Hypothalamus (tissue), 51 donors: ENCODE measurements at regions not wholly inside any gene's neighbourhood (a gene's known extent, or its start where the extent isn't known, plus 50 kb on each side); places are given as distances from the start of the nearest gene placed in this dataset.
A peak's percentile ranks its signal among the peaks of the same experiment; 100 is the strongest.

Experiments
- DNase-seq, 51 donors: peaks; one replicate each; lab custom pipeline; 2025; lab: John Stamatoyannopoulos, UW

DNA sequence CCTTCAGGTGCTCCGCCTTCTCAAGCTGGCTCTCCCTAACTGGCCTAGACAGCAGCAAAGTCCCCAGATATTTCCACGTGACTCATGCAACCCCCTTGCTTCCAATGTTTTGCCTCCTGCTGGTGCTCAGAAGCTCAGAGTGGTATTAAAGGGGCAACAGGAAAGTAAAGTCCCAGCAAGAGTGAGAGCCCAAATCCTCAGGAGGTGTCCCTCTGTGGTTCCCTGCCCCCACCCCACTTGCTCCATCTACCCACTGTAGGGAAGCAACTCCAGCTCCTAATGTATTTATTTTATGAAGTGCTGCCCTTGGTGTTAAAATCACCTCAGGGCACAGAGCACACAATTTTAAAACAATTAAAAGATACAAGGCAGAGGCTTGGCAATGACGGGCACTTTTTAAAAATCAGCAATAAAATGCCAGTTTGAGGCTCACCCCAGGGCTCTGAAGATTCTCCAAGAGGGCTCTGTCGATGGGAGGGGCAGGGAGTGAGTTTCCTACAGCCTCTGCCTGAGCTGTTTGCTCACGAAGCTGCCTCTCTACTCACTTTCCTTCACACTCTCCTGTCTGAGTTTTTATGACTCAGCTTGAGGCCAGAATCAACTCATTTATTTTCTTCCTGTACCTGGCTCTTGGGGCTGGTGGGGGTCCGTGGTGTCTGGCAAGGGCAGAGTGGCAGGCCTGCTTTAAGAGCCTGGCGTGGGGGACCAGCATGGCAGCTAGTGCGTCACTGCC is 81.9 kb upstream of the MAX start:
- no peak for DNase-seq

DNA sequence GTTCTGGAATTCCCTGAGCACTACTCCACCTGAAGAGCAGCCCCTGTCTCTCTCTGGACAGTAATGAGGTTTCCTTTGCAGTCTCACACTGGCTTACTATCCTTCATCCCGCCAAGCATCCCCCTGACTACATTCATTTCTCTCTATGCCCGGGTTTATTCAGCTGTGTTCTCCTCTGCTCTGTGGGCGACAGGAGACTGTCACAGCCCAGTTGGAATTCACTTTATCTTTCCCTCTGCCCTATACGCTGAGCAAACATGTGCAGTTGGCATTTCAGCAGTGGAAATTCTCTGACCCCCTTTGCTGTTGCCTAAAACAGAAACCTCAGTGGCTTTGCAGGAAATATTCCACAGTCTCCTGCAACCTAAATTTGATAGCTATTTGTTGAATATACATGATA is 83.5 kb upstream of the MAX start:
- no peak for DNase-seq

DNA sequence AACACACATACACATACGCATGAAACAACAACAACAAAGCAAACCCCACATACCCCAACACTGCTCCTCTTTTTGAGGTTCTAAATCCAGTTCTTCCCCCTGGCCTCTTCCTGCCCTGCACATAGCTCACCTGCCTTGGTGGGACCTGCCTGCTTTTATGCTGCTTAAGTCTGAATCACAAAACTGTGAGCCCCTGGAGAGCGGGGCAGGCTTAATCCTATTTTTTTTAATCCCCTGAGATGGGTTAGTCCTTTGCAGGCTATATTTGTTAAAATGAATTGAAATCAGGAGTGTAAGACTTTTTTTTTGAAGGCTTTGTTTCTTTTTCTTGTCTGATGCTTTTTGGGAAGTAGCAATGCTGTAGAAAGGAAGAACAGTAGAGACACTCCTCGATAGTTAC is 84.6 kb upstream of the MAX start:
- no peak for DNase-seq

DNA sequence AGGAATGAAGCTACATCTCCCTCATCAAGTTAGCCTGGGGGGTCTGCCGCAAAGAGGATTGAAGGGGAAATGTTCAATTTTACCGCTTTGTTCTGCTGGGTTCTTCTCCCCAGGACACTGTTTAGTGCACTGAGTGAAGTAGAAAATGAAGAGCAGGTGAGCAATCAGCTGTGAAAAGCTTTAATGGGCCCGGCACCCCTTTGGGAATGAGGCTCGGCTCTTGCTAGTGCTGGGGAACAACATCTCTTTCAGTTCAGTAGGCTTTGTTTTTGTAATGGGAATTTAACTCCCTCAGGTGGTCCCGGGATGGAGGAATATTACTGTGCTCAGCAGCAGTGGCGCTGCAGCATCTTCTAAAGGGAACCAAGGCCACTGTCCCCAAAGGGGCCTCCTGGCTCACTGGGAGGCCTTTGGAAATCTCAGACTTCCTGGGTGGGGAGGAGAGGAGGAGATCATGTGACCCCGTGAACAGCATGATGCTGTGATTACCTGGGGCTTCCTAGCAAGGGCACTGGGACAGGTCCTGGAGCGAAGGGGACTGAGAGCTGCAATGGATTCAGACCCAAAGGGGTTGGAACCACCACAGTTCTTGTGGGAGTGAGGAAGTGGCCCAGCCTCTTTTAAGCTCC is 85.2 kb upstream of the MAX start:
- DNase-seq = no peak

DNA sequence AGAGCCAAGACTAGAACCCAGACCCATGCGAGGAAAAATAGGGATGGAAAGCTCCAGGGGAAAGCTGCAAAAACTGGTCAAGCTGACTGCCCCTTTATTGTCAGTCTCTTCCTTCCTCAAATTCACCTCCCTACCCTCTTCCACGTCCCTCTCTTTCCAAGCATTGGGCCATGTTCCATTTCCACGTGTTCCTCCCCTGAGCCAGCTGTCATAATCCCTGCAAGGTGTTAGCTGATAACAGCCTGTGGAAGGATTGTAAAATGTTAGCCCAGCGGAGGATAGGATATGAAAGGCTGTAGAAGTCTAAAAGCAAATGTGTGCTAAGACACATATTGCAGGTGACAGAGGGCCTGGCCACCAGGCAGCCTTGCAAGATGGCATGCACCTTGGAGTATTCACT is 88.0 kb upstream of the MAX start:
- no peak for DNase-seq

DNA sequence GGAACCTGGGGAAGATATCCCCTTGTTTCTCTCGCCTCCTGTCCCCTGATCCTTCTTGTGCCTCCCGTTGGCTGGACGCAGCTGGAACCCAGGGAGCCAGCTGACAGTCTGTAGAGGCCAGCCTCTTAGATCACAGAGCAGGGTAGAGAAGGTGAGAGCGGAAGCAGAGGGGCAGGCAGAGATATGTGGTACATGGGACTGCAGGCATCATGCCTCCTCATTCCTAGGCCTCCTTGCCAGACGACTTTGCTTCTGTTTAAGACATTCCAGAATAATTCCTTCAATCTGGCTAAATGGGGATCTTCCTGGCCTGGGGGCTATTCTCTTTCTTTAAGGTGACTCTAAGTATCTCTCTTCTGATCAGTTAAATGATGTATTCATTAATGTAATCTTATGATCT is 89.4 kb upstream of the MAX start:
- no peak for DNase-seq

DNA sequence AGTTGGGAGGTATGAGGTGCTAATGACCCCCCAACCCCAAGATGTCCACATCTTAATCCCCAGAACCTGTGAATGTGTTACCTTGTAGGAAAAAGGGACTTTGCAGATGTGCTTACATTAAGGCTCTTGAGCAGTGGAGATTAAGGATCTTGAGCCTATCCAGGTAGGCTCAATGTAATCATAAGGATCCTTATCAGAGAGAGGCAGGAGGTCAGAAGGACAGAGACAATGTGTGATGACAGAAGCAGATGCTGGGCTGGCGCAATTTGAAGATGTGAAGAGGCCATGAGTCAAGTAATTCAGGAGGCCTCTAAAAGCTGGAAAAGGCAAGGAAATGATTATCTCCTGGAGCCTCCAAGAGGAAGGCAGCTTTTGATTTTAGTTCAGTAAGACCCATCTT is 90.4 kb upstream of the MAX start:
- no peak for DNase-seq

DNA sequence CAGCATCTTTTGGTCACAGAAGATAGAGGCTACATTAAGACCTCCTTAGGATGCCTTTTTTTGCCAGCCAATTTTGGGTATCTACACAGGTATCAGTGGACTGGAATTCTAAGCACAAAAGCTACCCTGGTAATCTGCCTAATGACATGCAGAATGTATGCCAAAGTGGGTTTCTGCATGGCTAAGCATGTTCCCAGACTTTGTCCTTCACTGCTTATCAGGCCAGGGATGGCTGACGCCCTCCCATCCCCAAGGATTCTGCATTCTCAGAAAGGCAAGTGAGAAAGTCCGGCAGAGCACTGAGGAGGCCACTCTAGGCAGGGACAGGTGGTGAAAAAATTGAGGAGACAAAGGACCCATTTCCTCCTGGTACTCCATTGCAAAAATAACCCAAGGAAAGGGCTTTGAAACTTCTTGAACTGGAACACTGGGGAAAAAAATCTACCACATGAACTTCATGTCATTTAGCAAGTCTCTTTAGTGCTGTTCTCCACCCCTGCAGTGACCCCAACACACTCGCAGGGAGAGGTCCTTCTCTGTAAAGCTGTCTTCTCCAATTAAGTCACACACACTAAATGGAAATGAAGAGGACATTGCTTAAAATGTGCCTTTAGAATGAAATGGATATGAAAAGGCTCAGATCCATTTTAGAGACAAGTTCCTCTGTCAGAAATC is 91.7 kb upstream of the MAX start:
- DNase-seq = no peak

DNA sequence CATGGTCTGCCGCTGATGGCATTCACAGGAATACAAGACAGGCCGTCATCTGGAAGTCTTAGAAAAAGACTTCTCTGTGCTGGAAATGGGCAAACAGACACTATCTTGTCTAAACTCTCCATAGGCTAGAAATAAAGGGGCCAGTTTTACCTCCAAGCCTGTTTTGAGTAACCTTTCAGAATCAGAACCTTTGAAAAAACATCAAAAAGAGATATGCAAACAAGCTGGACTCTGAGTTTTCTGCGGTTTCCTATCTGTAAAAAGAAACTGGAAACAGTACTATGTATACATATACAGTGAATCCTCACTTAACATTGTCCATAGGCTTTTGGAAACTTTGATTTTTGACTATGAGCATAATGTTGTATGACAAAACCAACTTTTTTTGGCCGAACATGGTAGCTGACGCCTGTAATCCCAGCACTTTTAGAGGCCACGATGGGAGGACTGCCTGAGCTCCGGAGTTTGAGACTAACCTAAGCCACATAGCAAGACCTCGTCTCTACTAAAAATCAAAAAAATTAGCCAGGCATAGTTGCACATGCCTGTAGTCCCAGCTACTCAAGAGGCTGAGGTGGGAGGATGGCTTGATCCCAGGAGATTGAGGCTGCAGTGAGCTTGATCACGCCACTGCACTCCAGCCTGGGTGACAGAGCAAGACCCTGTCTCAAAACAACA is 92.9 kb upstream of the MAX start:
- no peak for DNase-seq

DNA sequence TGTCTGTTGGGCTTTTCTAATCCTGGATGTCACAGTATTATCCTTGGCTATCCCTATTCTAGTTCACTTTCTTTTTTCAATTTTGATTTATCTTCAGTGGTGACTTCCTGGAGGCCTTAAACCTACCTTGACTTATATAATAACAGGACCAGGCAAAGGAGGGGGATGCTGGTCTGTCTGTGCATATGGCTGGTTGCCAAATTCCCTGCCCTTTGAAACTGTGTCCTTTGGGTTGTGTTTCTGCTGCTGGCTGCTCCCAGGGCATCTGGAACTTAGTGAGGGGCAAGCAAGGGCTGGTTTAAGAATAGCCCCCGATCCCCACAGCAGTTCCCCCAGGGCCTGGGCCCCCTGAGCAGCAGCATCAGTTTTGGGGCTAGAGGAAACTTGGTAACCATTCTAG is 96.0 kb upstream of the MAX start:
- no peak for DNase-seq

DNA sequence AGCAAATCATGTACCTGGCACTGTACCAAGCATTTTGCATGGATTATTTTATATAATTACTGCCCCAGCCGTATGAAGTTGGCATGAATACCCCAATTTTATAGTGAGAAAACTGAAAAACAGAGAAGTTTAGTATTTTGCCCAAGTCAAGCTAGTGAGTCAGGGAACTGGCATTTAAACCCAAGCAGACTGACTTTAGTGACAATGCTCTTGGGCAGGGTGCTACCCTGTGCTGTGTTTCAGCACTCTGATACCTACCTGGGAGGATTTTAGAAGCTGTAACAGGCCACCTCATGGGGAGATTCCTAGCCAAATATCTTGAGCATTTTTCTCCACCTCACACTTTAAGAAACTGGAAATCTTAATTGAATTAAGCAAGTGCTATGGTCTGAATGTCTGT is 98.1 kb upstream of the MAX start:
- no peak for DNase-seq

DNA sequence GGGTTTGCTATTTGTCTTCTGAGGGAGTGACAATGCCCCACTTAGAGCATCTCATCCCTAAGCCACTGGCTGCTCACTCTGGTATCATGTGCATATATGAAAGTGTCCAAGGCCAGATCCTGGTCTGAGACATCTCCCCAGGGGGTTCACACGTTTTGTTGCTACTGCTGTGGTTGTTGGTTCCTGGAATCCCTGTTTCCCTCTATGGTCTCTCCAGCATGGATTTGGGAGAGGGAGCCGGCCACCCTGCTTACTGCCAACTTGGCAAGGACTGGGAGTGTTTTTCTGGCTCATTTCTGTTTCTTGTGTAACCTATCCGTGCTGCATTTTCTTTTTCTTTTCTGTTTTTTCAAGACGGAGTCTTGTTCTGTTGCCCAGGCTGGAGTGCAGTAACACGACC is 101.3 kb upstream of the MAX start:
- DNase-seq = no peak

DNA sequence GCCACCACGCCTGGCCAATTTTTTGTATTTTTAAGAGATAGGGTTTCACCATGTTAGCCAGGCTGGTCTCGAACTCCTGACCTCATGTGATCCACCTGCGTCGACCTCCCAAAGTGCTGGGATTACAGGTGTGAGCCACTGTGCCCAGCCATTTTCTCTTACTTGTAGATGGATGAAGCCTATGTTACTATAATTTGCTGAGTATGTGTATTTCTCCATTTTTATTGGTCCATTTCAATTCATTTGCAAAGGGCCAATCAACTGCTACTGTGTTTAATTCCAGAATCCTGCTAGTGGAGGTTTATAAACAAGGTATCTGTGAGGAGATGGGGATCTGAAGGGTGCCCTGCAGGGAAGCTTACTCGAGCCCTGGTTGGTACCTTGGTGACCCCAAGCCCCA is 101.7 kb upstream of the MAX start:
- DNase-seq = no peak

DNA sequence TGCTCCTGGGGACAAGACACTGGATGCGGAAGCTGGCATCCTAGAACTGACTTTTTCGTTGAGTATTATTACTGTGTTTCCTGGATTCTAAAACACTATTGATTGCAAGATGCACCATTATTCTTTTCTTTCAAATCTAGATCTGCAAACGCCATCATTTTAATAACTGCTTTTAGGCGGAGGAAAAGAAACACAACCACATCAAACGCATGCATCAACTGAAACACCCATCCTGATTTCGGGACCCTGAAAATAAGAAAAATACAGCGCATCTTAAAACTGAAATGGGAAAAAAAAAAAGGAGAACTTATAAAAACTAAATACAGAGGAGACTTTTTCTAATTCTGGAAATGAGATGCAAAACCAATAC is 103.7 kb upstream of the MAX start:
- no peak for DNase-seq

DNA sequence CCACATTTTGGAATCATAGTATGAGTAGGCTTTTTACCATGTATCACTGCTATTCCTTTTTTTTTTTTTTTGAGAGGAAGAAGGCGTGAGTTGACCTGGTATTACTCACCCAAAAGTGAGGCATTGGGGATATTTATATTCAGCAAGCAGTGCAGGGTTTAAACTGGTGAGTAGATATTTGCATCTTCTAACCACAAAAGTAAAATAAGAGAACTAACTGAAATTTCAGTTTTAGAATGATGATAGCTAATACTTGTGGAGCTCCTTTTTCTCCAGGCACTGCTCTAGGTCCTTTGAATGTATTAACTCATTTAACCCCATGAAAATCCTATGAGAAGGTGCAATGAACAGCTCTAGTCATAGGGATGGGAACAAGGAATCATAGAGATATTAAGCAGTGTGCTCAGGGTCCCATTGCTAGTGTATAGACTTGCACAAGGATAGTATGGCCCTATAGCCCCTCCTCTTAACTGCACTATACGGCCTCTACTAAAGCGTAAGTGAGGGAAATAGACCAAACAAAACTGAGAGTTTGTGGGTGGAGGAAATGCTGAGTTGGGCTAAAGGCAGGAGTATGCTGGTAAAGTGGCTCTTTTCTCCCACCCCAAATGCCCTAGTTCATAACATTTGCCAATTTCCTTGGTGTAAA is 104.3 kb upstream of the MAX start:
- DNase-seq = no peak

DNA sequence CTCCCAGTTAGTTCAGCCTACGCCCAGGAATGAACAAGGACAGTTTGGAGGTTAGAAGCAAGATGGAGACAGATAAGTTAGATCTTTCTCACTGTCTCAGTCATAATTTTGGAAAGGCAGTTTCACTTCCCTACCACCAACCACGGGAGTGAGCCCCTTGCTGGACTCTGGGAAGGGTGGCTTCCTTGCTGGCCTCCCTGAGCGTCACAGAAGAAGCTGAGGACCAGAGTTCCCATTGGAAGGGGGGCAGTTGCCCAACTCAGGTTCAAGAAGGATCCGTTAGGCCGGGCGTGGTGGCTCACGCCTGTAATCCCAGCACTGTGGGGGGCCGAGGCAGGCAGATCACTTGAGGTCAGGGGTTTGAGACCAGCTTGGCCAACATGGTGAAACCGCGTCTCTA is 106.2 kb upstream of the MAX start:
- DNase-seq = no peak

DNA sequence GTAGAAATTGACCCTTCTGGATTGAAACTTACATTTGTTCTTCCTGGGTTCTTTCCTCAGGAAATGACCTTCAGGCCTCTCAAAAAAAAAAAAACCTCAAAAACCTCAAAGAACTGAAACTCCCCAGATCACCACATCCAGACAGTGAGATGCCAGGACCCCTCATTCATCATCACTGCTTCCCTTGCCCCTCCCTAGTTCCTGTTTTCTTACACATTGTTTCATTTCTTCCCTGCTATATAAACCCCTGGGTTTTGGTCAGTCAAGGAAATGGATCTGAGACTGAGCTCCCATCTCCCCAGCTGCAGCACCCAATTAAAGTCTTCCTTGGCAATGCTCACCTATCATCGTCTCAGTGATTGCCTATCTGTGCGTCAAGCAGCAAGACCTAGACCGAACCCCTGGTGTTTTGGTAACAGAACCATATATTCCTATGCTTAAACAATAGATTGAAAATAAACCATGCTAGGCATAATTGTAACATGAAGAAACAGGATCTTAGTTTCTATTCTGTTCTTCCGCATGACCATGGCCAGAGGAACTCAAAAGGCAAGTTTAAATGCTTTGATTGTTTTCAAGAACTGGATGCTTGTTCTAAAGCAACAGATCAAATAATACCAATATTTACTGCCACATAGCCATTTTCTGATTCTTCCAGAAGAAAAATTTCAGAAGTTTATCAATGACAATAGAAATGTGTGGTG is 108.0 kb upstream of the MAX start:
- peak in 1 of 51 donors; percentile 22 for DNase-seq

DNA sequence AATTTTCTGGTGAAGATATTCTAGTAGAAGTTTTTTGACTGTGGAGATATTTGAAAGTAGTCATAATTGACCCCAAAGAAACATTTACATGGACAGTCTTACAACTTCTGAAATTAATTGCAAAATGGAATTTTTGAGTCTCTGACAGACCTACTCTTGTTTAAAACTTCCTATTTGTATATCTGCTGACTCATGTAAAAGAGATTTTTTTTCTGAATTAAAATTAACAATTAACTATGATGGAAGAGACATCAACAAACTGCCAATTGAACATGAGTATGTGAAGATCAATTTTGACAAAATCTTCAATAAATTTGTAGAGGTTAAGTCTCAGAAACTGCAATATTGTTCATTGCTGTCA is 108.5 kb upstream of the MAX start:
- DNase-seq = no peak

DNA sequence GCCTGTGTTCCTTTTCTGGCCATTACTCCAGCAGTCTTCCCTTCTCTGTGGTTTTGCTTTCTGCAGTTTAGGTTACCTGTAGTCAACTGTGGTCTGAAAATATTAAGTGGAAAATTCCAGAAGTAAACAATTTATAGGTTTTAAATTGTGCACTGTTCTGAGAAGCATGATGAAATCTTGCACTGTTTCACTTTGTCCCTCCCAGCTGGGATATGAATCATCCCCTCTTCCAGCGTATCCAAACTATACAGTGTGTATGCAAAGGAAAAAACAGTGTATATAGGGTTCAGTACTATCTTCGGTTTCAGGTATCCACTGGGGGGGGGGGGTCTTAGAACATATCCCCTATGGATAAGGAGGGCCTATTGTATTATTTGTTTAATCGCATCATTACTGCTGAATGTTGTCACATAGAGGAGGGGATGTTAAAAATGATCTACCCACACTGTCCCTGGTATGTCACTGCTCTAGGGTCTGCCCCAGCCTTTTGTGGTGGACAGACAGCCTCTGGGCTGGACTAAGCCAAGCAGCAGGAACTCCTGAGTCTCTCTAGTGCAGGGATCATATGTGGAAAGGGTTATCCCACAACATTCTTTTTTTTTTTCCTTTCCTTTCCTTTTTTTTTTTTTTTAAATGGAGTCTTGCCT is 109.1 kb upstream of the MAX start:
- no peak for DNase-seq

DNA sequence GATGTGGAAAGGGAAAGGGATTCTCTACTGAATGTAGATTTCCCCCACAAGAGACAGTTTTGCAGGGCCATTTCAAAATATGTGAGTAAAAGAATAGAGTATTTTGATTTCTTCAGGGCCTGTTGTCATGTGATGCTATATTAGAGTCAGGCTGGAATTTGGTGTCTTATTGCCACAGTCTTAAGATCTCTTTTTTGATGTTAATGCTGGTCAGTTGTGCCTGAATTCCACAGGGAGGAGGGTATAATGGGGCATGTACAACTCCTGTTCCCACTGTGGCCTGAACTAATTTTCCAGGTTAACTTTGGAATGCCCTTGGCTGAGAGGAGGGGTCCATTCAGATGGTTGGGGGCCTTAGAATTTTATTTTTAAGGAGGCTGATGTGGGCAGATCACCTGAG is 111.0 kb upstream of the MAX start:
- DNase-seq = no peak
